K562 (cell line): ENCODE measurements at regions not wholly inside any gene's neighbourhood (a gene's known extent, or its start where the extent isn't known, plus 50 kb on each side); places are given as distances from the start of the nearest gene placed in this dataset.

ENCODE experiments used
- ATAC-seq: fragments of 200-7000 bp; cut with Tn5 transposase; 3 replicates; pipeline ENCODE4 v1.9.1; 2020; ENCODE audit warnings: moderate library complexity
- BruUV-seq: library from RNA; stranded (reverse); fragments of 400-500 nt; replicated peaks from 2 replicates; lab custom pipeline; 2021; lab: Mats Ljungman, UMichigan
- CTCF ChIA-PET: fragments of 300-600 bp; formaldehyde crosslinking; extraction: SDS; loops from one replicate; lab custom pipeline; 2021; ENCODE audit warnings: low intra/inter-chr PET ratio; lab: Yijun Ruan, JAX
- POLR2A ChIA-PET: fragments of 300-600, 350-650 bp; sonication (Branson Sonifier 250); formaldehyde crosslinking; extraction: SDS; loops from one replicate; lab custom pipeline; 2021; ENCODE audit warnings: antibody characterized with exemption, inconsistent platforms; lab: Yijun Ruan, JAX
- DNase-seq, 4 experiments: peaks; one replicate each; pipeline versions ENCODE4 v3.0.0 to v3.0.0-alpha.2; 2011 to 2018; ENCODE audit warnings: low spot score in 3 of 4, mixed read lengths in 3 of 4; ENCODE audit errors: extremely low read depth in 1 of 4
- FAIRE-seq: peaks from 2 replicates; lab custom pipeline; 2011; peaks lifted over from hg19 to GRCh38; lab: Jason Lieb, UNC
- H2AFZ ChIP-seq: 2 replicates; pipeline ENCODE4 v1.6.0; 2011; ENCODE audit warnings: low read depth, low read length, control low read depth, inconsistent platforms
- H3K27ac ChIP-seq: fragments of 200-600 bp; 3 replicates; pipeline ENCODE4 v1.8.0; 2011; ENCODE audit warnings: low read depth, mild to moderate bottlenecking, control low read depth, inconsistent platforms, low read length, moderate library complexity, mixed read lengths; ENCODE audit errors: extremely low read depth
- H3K27me3 ChIP-seq, 2 experiments: fragments of 300-600 bp in 1 of 2; 2 replicates in 1 of 2; 3 replicates in 1 of 2; pipeline versions ENCODE4 v1.6.0 to v1.8.0; 2011; ENCODE audit warnings: inconsistent platforms in 2 of 2, low read length in 2 of 2, mild to moderate bottlenecking in 1 of 2, mixed read lengths in 1 of 2, moderate library complexity in 1 of 2; ENCODE audit not compliant: control insufficient read depth in 2 of 2, insufficient read depth in 2 of 2
- H3K36me3 ChIP-seq: fragments of 300-600 bp; 3 replicates; pipeline ENCODE4 v1.8.0; 2011; ENCODE audit warnings: mild to moderate bottlenecking, low read length, inconsistent platforms; ENCODE audit not compliant: control insufficient read depth, insufficient read depth
- H3K4me1 ChIP-seq, 2 experiments: fragments of 200-600 bp in 1 of 2; replicated peaks in 1 of 2; 2 replicates in 1 of 2; 3 replicates in 1 of 2; pipeline versions ENCODE4 v1.5.1 to v1.8.0; 2011; ENCODE audit warnings: inconsistent platforms in 2 of 2, low read length in 2 of 2, mild to moderate bottlenecking in 1 of 2, mixed read lengths in 1 of 2, moderate library complexity in 1 of 2; ENCODE audit not compliant: control insufficient read depth in 2 of 2, insufficient read depth in 2 of 2
- H3K4me2 ChIP-seq: 2 replicates; pipeline ENCODE4 v1.6.1; 2011; ENCODE audit warnings: low read length, control low read depth, inconsistent platforms, mixed read lengths; ENCODE audit not compliant: insufficient read depth
- H3K4me3 ChIP-seq: fragments of 200-600 bp; sonication (generic), shearing (Covaris generic); 2 replicates; pipeline ENCODE4 v1.5.1; 2016; ENCODE audit warnings: control low read depth, inconsistent platforms
- H3K79me2 ChIP-seq: fragments of 200-600 bp; 3 replicates; pipeline ENCODE4 v1.8.0; 2011; ENCODE audit warnings: low read length, inconsistent platforms; ENCODE audit not compliant: control insufficient read depth, insufficient read depth
- H3K9ac ChIP-seq, 2 experiments: 2 replicates each; pipeline versions ENCODE4 v1.6.0 to v1.6.1; 2011; ENCODE audit warnings: low read depth in 2 of 2, low read length in 2 of 2, control low read depth in 1 of 2, inconsistent platforms in 1 of 2, mild to moderate bottlenecking in 1 of 2, mixed read lengths in 1 of 2; ENCODE audit not compliant: insufficient read depth in 1 of 2
- H3K9me1 ChIP-seq: one replicate; pipeline ENCODE4 v1.6.0; 2011; ENCODE audit warnings: inconsistent platforms, mild to moderate bottlenecking, low read length, moderate library complexity; ENCODE audit not compliant: control insufficient read depth, insufficient read depth
- H3K9me3 ChIP-seq: replicated peaks from 2 replicates; pipeline ENCODE4 v1.5.1; 2011; ENCODE audit warnings: low read depth, low read length, inconsistent platforms; ENCODE audit not compliant: control insufficient read depth, insufficient read depth
- H4K20me1 ChIP-seq: replicated peaks from 2 replicates; pipeline ENCODE4 v1.6.1; 2011; ENCODE audit warnings: low read length, inconsistent platforms, mixed read lengths; ENCODE audit not compliant: control insufficient read depth, insufficient read depth
- CHCHD3 ChIP-seq: fragments of 250-450 bp; sonication (Bioruptor Pico); IDR thresholded peaks from 2 replicates; pipeline ENCODE4 v2.1.2; 2022; ENCODE audit warnings: mild to moderate bottlenecking
- DPF2 ChIP-seq: fragments of 450-650 bp; IDR thresholded peaks from 2 replicates; pipeline ENCODE4 v1.6.1; 2016
- HDAC6 ChIP-seq: IDR thresholded peaks from 2 replicates; pipeline ENCODE4 v1.6.1; 2012; ENCODE audit warnings: low read depth, mild to moderate bottlenecking, control low read depth, inconsistent platforms, low read length, moderate library complexity
- NR0B1 ChIP-seq: fragments of 450-650 bp; IDR thresholded peaks from one replicate; pipeline ENCODE4 v1.6.1; 2018; ENCODE audit warnings: mild to moderate bottlenecking, moderate library complexity; ENCODE audit not compliant: partially characterized antibody
- RREB1 ChIP-seq: fragments of 250-450 bp; sonication (Bioruptor Pico); IDR thresholded peaks from 2 replicates; pipeline ENCODE4 v1.4.0; 2020
- SMAD4 ChIP-seq: fragments of 250-450 bp; sonication (Bioruptor Pico); conservative IDR thresholded peaks from 2 replicates; pipeline ENCODE4 v1.8.0; 2021; ENCODE audit warnings: inconsistent platforms, mild to moderate bottlenecking, moderate library complexity
- TRIM24 ChIP-seq, 2 experiments: fragments of 450-650 bp; IDR thresholded peaks; 2 replicates each; pipeline ENCODE4 v1.6.1; 2016
- TSC22D4 ChIP-seq: fragments of 450-650 bp; IDR thresholded peaks from 2 replicates; pipeline ENCODE4 v1.6.1; 2016; ENCODE audit warnings: missing genetic modification characterization, missing biosample characterization, control low read depth
- WGBS: fragments of 100-300 bp; shearing (Covaris generic); methylation state at CpG from one replicate; pipeline ENCODE4 v1.1.6; 2016; ENCODE audit warnings: low coverage, mixed read lengths; ENCODE audit not compliant: insufficient coverage; ENCODE audit errors: missing lambda C conversion rate; 5-methylcytosine and 5-hydroxymethylcytosine counted together
- in situ Hi-C: fragments of 300-500 bp; cut with MboI; formaldehyde crosslinking; loops from 4 replicates; pipeline ENCODE4 v1.15.0; 2018; ENCODE audit warnings: inconsistent platforms, mixed read lengths
- intact Hi-C: fragments of 100-400 bp; cut with micrococcal nuclease; formaldehyde crosslinking; loops from 2 replicates; pipeline ENCODE4 v1.14.2; 2022
- TF ChIP-seq, protein P1 (sequence below): sonication (generic); formaldehyde crosslinking; IDR thresholded peaks from 2 replicates; pipeline ENCODE4 v1.5.0; 2020; ENCODE audit warnings: missing genetic modification reagents

GRCh38 chr3:168863561-168863960 is 767.8 kb upstream of the GOLIM4 start:
- Histone ChIP-seq H3K79me2 (no peaks in the 10 kb centered on the region), H3K27me3 (no peaks in the 10 kb centered on the region), H3K36me3 (no peaks in the 10 kb centered on the region), H3K9me1 (no peaks in the 10 kb centered on the region), H3K9me3 (no peaks in the 10 kb centered on the region), H4K20me1 (no peaks in the 10 kb centered on the region), H2AFZ (no peak overlapping the region), H3K27ac (no peak overlapping the region), H3K4me3 (no peak overlapping the region), H3K4me2 (no peak overlapping the region), H3K4me1 (no peaks in the 10 kb centered on the region), H3K9ac (no peak overlapping the region)
- TF ChIP-seq TSC22D4 (tag): no peak
- no peak for TF ChIP-seq HDAC6
- TF ChIP-seq, protein P1, sequence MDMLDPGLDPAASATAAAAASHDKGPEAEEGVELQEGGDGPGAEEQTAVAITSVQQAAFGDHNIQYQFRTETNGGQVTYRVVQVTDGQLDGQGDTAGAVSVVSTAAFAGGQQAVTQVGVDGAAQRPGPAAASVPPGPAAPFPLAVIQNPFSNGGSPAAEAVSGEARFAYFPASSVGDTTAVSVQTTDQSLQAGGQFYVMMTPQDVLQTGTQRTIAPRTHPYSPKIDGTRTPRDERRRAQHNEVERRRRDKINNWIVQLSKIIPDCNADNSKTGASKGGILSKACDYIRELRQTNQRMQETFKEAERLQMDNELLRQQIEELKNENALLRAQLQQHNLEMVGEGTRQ (CRISPR knock-in tag): no peak
- TF ChIP-seq DPF2: no peak
- TF ChIP-seq TRIM24 (IDR thresholded peaks at IDR 0.05): no peak
- TF ChIP-seq CHCHD3 (CRISPR knock-in tag): no peak
- no peak for TF ChIP-seq NR0B1
- no peak for TF ChIP-seq SMAD4 (CRISPR knock-in tag)
- no peak for TF ChIP-seq RREB1
- BruUV-seq: no TSS peak
- ATAC-seq: no peak
- intact Hi-C loops: no loop called here
- WGBS: 5% methylated on average over 2 of the region's 2 CpGs
- DNase-seq: no peak
- ChIA-PET CTCF (no interaction called here), POLR2A (no interaction called here)
- FAIRE-seq: no peak
- in situ Hi-C loops: no loop called here
